SU-DHL-6 (cell line): ENCODE measurements at regions not wholly inside any gene's neighbourhood (a gene's known extent, or its start where the extent isn't known, plus 50 kb on each side); places are given as distances from the start of the nearest gene placed in this dataset.
"Not testable (repeated sequence)": the region's sequence is repeated elsewhere in the genome, so short reads cannot be mapped to it uniquely, and the experiment has no call there.

Source experiments
- H2AFZ ChIP-seq: fragments of 200-600 bp; sonication (generic); 2 replicates; pipeline ENCODE4 v1.6.1; 2014; ENCODE audit warnings: low read depth, mild to moderate bottlenecking, moderate library complexity, mixed read lengths, antibody characterized with exemption, low read length; ENCODE audit not compliant: severe bottlenecking
- H3F3A ChIP-seq: fragments of 200-600 bp; shearing (Covaris generic); 2 replicates; pipeline ENCODE4 v1.6.0; 2016; ENCODE audit warnings: antibody characterized with exemption, mild to moderate bottlenecking; ENCODE audit not compliant: insufficient read depth
- H3K27ac ChIP-seq: fragments of 200-600 bp; sonication (generic); 2 replicates; pipeline ENCODE4 v1.5.1; 2016; ENCODE audit warnings: low read depth, mild to moderate bottlenecking, low read length, moderate library complexity, mixed read lengths
- H3K27me3 ChIP-seq: fragments of 200-600 bp; sonication (generic), shearing (Covaris generic); 2 replicates; pipeline ENCODE4 v1.6.0; 2014; ENCODE audit warnings: mild to moderate bottlenecking, low read length
- H3K36me3 ChIP-seq: fragments of 200-600 bp; sonication (generic); 2 replicates; pipeline ENCODE4 v1.6.1; 2014; ENCODE audit warnings: mild to moderate bottlenecking, low read length, mixed read lengths
- H3K4me2 ChIP-seq: fragments of 300-600, 200-600 bp; shearing (Covaris generic), sonication (generic); 2 replicates; pipeline ENCODE4 v1.6.0; 2014; ENCODE audit warnings: low read length, low read depth, mild to moderate bottlenecking; ENCODE audit not compliant: poor library complexity, severe bottlenecking
- H3K4me3 ChIP-seq: fragments of 200-600 bp; sonication (generic); 2 replicates; pipeline ENCODE4 v1.5.1; 2014; ENCODE audit warnings: antibody characterized with exemption, low read length, mild to moderate bottlenecking, mixed read lengths; ENCODE audit not compliant: insufficient read depth, poor library complexity, severe bottlenecking
- H3K79me2 ChIP-seq: fragments of 200-600 bp; sonication (generic); 2 replicates; pipeline ENCODE4 v1.6.1; 2014; ENCODE audit warnings: mild to moderate bottlenecking, low read length, moderate library complexity; ENCODE audit not compliant: insufficient read depth
- H3K9ac ChIP-seq: fragments of 200-600 bp; sonication (generic); 2 replicates; pipeline ENCODE4 v1.7.0; 2014; ENCODE audit warnings: mild to moderate bottlenecking, low read length
- H3K9me2 ChIP-seq: fragments of 200-600 bp; sonication (generic); replicated peaks from 2 replicates; pipeline ENCODE4 v1.6.1; 2014; ENCODE audit warnings: low read length; ENCODE audit not compliant: insufficient read depth
- H3K9me3 ChIP-seq: fragments of 200-600 bp; sonication (generic); 2 replicates; pipeline ENCODE4 v1.6.1; 2014; ENCODE audit warnings: low read length, mixed read lengths; ENCODE audit not compliant: insufficient read depth
- H4K20me1 ChIP-seq: fragments of 200-600 bp; sonication (generic); 2 replicates; pipeline ENCODE4 v1.6.1; 2014; ENCODE audit warnings: low read depth, mild to moderate bottlenecking, antibody characterized with exemption, low read length, moderate library complexity, mixed read lengths
- EZH2phosphoT487 ChIP-seq: fragments of 200-600 bp; sonication (generic), shearing (Covaris generic); conservative IDR thresholded peaks from 2 replicates; pipeline ENCODE4 v1.6.1; 2018; ENCODE audit warnings: mild to moderate bottlenecking, antibody characterized with exemption, low read length, moderate library complexity, mixed read lengths
- TF ChIP-seq, protein P1 (sequence below): fragments of 200-600 bp; sonication (generic); IDR thresholded peaks from one replicate; pipeline ENCODE4 v1.5.1; 2017; ENCODE audit warnings: antibody characterized with exemption, mild to moderate bottlenecking, low read length, moderate library complexity; ENCODE audit not compliant: insufficient read depth, poor library complexity, severe bottlenecking

DNA sequence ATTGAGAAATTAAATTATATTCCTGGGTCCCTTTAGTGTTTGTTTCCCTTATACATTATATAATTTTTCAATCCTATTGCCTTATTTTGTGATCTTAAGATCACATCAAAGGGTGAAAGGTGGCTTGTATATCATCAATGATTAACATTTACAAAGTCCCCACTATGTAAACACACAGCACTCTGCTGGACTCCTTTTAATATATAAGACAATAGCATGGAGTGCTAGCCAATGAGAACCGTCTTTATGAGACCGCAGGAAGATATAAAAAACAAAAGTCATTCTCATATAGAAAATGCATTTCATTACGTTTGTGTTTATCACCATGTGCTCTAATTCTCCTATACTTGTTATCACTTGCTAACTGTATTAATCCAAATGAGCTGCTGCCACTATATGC is 108.5 kb downstream of the HOXA1 start:
- no peak overlapping the region for H2AFZ ChIP-seq
- TF ChIP-seq, protein P1, sequence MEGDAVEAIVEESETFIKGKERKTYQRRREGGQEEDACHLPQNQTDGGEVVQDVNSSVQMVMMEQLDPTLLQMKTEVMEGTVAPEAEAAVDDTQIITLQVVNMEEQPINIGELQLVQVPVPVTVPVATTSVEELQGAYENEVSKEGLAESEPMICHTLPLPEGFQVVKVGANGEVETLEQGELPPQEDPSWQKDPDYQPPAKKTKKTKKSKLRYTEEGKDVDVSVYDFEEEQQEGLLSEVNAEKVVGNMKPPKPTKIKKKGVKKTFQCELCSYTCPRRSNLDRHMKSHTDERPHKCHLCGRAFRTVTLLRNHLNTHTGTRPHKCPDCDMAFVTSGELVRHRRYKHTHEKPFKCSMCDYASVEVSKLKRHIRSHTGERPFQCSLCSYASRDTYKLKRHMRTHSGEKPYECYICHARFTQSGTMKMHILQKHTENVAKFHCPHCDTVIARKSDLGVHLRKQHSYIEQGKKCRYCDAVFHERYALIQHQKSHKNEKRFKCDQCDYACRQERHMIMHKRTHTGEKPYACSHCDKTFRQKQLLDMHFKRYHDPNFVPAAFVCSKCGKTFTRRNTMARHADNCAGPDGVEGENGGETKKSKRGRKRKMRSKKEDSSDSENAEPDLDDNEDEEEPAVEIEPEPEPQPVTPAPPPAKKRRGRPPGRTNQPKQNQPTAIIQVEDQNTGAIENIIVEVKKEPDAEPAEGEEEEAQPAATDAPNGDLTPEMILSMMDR = no peak
- no peak for TF ChIP-seq EZH2phosphoT487
- H4K20me1 ChIP-seq = no peaks in the 10 kb centered on the region
- H3K4me3 ChIP-seq = no peak overlapping the region
- H3F3A ChIP-seq = no peaks in the 10 kb centered on the region
- no peak overlapping the region for H3K27ac ChIP-seq
- H3K9me2 ChIP-seq = no peaks in the 10 kb centered on the region
- H3K27me3 ChIP-seq = no peaks in the 10 kb centered on the region
- H3K36me3 ChIP-seq = no peaks in the 10 kb centered on the region
- H3K9me3 ChIP-seq = no peaks in the 10 kb centered on the region
- H3K4me2 ChIP-seq = no peak overlapping the region
- no peaks in the 10 kb centered on the region for H3K79me2 ChIP-seq
- H3K9ac ChIP-seq = no peak overlapping the region

DNA sequence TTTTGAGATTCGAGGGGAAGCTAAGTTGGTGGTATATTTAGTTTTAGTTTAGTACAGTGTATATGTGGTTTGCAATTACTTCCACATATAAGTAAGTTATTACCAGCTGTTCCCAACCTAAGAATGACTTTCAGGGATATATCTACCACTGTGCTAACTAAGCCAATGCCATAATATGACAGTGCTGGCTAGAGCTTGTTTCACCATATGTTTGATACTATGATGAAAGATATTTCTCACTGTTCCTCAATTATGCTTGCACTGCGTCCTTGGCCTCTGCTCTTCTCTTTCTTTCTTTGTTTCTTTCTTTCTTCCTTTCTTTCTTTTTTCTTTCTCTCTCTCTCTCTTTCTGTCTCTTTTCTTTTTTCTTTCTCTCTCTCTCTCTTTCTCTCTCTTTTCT is 113.8 kb upstream of the SKAP2 start:
- Histone ChIP-seq H4K20me1 (no peaks in the 10 kb centered on the region), H3K4me3 (no peak overlapping the region), H3K27me3 (no peaks in the 10 kb centered on the region), H3K9me2 (no peaks in the 10 kb centered on the region), H3K79me2 (no peaks in the 10 kb centered on the region), H3K4me2 (no peak overlapping the region), H3K9ac (no peak overlapping the region), H3K27ac (no peak overlapping the region), H3K36me3 (no peaks in the 10 kb centered on the region), H2AFZ (no peak overlapping the region), H3F3A (no peaks in the 10 kb centered on the region), H3K9me3 (peaks cover 1% of the 10 kb centered on the region; the same call in 1 of the 2 replicates)
- TF ChIP-seq, protein P1 = no peak
- TF ChIP-seq EZH2phosphoT487 = no peak

DNA sequence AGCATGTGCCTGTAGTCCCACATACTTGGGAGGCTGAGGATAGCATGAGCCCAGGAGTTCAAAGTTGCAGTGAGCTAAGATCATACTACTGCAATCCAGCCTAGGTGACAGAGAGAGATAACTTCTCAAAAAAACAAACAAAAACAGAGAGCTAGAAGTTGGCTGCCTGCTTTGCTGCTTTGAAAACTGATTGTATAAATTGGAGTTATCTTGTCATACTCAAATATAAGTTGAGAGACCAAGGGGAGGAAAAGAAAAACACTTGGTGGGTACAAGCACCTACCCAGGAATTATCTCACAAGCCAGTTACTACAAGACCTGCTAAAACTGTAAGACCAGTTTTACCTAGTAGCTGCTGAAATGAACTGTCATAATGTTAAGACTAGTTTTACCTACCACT is 112.5 kb upstream of the SKAP2 start:
- Histone ChIP-seq H3K27me3 (no peaks in the 10 kb centered on the region), H3F3A (no peaks in the 10 kb centered on the region), H3K79me2 (no peaks in the 10 kb centered on the region), H3K9me3 (peaks cover 6% of the 10 kb centered on the region; the same call in 1 of the 2 replicates), H2AFZ (no peak overlapping the region), H3K4me3 (no peak overlapping the region), H3K27ac (no peak overlapping the region), H3K9ac (no peak overlapping the region), H3K9me2 (no peaks in the 10 kb centered on the region), H4K20me1 (no peaks in the 10 kb centered on the region), H3K36me3 (no peaks in the 10 kb centered on the region), H3K4me2 (no peak overlapping the region)
- TF ChIP-seq, protein P1 = no peak
- no peak for TF ChIP-seq EZH2phosphoT487

DNA sequence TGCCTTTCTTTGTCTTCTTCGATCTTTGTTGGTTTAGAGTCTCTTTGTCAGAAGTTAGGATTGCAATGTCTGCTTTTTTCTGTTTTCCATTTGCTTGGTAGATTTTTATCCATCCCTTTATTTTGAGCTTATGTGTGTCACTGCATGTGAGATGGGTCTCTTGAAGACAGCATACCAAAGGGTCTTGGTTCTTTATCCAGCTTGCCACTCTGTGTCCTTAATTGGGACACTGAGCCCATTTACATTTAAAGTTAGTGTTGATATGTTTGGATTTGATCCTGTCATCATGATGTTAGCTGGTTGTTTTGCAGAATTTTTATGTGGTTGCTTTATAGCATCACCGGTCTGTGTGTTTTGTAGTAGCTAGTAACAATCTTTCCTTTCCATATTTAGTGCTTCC is 107.5 kb upstream of the SKAP2 start:
- not testable (repeated sequence) for H3K9me3 ChIP-seq, H3F3A ChIP-seq, H3K27me3 ChIP-seq, H3K79me2 ChIP-seq, H3K9me2 ChIP-seq, H3K4me2 ChIP-seq, H2AFZ ChIP-seq, H4K20me1 ChIP-seq, H3K27ac ChIP-seq, H3K36me3 ChIP-seq, H3K4me3 ChIP-seq, H3K9ac ChIP-seq
